Amygdala (tissue), 56 donors: ENCODE measurements at regions not wholly inside any gene's neighbourhood (a gene's known extent, or its start where the extent isn't known, plus 50 kb on each side); places are given as distances from the start of the nearest gene placed in this dataset.

Experiments
- DNase-seq, 56 donors: peaks; one replicate each; lab custom pipeline; 2025; lab: John Stamatoyannopoulos, UW

DNA sequence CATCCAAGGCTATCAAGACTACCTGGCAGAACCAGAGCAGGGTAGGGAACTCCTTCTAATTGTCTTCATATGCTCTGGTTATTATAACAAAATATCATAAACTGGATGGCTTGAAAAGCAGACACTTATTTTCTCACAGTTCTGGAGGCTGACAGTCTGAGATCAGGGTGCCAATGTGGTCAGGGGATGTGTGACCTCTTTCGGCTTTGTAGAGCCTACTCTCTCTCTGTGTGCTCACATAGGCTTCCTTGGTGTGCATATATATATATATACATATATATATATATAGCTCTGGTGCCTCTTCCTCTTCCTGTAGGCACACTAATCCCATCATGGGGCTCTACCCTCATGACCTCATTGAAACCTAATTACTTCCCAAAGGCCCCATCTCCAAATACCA, 101.6 kb downstream of the ARL6IP6 start:
- DNase-seq, result no peak

DNA sequence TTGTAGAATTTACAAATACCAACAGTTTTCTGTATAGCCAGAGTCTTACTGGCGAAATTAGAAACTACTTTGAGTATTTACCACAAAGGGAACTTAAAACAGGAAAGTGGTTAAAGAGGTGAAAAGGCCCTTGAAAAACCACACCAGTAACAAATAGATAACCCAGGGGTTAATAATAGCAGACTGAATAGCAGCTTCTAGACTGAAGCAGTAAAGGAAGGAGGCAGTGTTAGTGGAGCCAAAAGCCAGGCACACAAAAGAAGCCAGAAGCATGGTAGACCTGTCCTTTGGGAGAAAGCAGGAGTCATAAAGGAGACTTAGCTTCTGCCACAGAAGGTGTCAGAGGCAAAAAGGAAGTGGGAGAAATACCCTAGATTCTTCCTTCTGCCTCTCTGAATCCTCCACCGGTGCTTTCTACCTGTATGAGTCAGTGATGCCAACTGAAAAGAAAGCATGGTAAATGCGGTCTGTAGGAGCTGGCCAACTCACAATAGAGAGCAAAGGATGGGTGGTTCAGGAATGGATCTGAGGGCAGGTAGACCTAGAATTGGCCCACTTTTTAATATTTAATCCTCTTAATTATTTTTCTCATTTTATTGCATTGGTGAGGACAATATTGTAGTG, 97.3 kb downstream of the ARL6IP6 start:
- DNase-seq, result no peak

DNA sequence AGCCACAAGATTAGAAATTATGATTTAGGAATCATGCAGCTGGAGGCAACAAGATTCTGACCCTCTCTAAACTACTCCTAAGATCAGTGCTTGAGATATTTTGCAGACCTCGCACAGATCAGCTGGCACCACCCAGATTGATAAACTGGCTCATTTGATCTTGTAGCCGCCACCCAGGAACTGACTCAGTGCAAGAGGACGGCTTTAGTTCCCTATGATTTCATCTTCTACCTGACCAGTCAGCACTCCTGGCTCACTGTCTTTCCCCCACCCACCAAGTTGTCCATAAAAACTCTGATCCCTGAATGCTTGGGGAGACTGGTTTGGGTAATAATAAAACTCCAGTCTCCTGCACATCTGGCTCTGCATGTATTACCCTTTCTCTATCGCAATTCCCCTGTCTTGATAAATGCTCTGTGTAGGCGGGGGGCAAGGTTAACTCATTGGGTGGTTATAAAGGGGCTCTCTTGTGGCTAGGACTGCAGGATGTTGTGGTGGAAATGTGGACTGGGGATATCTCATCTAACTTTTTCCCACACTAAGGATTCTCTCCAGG, 96.1 kb downstream of the ARL6IP6 start:
- DNase-seq, result no peak

DNA sequence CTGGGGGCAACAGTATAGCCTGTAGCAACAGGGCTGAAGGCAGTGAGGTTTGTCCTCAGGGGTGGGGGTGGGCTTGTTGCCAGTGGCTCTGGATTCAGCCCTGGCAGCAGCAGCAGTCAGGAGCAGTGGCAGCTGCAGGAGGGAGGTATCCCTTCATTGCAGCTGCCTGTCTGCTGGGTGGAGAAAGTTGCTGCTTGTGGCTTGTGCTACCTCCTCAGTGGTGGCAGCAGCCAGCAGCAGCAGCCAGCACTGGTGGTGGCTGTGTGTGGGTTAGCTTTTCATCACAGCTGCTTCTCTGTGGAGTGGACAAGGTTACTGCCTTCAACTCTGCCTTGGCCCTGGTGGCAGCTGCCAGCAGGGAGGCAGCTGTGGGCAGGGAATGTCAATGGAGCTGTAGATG, 94.9 kb downstream of the ARL6IP6 start:
- no peak for DNase-seq
